Liver (tissue), 3 donors: ENCODE measurements at regions not wholly inside any gene's neighbourhood (a gene's known extent, or its start where the extent isn't known, plus 50 kb on each side); places are given as distances from the start of the nearest gene placed in this dataset.

Experiments used
- FOXA1 ChIP-seq: IDR thresholded peaks from 2 replicates; pipeline ENCODE4 v1.6.1; 2016; ENCODE audit warnings: antibody characterized with exemption
- JUND ChIP-seq, 2 donors: IDR thresholded peaks; 2 replicates each; pipeline ENCODE4 v1.6.1; 2016; ENCODE audit warnings: antibody characterized with exemption in 2 of 2
- RXRA ChIP-seq, 2 donors: IDR thresholded peaks; 2 replicates each; pipeline ENCODE4 v1.6.1; 2017 to 2018; ENCODE audit warnings: antibody characterized with exemption in 2 of 2, mild to moderate bottlenecking in 1 of 2
- TF ChIP-seq, protein P1 (sequence below): fragments of 150-350 bp; IDR thresholded peaks from 2 replicates; pipeline ENCODE4 v1.5.1; 2017; ENCODE audit warnings: improper control_type of control experiment, low read depth, low read length; ENCODE audit not compliant: missing input control
- donor health status: healthy.
- donor health status: healthy.

DNA sequence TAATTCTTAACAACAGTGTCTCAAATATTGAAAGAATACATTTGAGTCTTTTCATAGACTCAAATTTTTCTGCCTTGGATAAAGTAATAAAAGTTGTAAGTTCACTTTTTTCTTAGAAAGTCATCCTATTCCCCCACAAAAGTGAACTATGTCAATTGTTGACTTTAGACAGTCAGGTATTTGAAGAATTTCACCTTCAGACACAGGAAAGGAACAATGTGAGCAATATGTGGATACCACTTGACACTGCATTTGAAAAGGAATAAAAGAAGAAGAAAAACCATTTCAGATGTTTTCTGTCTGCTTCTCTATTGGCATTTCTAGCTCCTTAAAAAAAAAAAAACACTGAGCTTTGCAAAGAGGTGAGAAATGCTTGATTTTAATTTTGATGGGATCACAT is 1389.0 kb upstream of the IGFBP7 start:
- TF ChIP-seq, protein P1, sequence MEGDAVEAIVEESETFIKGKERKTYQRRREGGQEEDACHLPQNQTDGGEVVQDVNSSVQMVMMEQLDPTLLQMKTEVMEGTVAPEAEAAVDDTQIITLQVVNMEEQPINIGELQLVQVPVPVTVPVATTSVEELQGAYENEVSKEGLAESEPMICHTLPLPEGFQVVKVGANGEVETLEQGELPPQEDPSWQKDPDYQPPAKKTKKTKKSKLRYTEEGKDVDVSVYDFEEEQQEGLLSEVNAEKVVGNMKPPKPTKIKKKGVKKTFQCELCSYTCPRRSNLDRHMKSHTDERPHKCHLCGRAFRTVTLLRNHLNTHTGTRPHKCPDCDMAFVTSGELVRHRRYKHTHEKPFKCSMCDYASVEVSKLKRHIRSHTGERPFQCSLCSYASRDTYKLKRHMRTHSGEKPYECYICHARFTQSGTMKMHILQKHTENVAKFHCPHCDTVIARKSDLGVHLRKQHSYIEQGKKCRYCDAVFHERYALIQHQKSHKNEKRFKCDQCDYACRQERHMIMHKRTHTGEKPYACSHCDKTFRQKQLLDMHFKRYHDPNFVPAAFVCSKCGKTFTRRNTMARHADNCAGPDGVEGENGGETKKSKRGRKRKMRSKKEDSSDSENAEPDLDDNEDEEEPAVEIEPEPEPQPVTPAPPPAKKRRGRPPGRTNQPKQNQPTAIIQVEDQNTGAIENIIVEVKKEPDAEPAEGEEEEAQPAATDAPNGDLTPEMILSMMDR: no peak
- TF ChIP-seq JUND (IDR thresholded peaks at IDR 0.05) (no peak), FOXA1 (no peak), RXRA (IDR thresholded peaks at IDR 0.05) (no peak)
